ENCODE measurements at regions not wholly inside any gene's neighbourhood (a gene's known extent, or its start where the extent isn't known, plus 50 kb on each side); places are given as distances from the start of the nearest gene placed in this dataset.
A peak's percentile ranks its signal among the peaks of the same experiment; 100 is the strongest.
"Not testable (repeated sequence)": the region's sequence is repeated elsewhere in the genome, so short reads cannot be mapped to it uniquely, and the experiment has no call there.

DNA sequence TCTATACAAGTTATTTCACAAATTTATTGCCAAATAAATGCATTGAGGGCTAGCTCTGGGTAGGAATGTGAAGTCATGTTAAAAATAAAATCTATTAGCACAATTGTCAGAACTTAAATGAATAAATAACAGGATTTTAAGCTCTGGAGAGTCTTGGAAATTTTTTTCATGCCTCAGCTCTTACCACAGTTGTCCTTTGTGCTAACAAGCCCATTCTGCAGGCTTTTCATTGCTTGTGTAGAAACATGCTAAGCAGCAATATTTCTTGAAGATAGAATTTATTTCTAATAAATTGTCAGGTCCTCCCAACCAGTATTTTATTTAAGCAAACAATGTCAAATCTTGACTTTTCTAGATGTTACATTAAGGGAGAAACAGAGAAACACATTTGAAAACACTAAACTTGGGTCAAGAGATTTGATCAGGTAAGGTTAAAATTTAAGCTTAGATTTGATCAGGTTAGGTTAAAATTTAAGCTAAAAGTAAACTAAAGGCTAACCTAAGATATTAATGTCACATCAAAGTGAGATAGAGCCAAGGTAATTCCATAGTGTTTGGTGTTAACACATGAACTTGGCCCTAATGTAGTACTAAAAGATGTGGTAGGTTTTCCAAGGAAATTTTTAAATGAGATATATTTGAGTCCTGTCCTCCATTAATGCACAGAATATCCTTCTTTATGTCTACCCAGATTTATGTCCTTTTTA is 179.1 kb upstream of the IL1RAPL1 start:
- no peaks in the 10 kb centered on the region for H3K9me3 ChIP-seq (ENCODE audit: severe bottlenecking)
- TF ChIP-seq, protein P1, sequence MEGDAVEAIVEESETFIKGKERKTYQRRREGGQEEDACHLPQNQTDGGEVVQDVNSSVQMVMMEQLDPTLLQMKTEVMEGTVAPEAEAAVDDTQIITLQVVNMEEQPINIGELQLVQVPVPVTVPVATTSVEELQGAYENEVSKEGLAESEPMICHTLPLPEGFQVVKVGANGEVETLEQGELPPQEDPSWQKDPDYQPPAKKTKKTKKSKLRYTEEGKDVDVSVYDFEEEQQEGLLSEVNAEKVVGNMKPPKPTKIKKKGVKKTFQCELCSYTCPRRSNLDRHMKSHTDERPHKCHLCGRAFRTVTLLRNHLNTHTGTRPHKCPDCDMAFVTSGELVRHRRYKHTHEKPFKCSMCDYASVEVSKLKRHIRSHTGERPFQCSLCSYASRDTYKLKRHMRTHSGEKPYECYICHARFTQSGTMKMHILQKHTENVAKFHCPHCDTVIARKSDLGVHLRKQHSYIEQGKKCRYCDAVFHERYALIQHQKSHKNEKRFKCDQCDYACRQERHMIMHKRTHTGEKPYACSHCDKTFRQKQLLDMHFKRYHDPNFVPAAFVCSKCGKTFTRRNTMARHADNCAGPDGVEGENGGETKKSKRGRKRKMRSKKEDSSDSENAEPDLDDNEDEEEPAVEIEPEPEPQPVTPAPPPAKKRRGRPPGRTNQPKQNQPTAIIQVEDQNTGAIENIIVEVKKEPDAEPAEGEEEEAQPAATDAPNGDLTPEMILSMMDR (IDR thresholded peaks at IDR 0.05; ENCODE audit: low read depth, low read length): no peak

DNA sequence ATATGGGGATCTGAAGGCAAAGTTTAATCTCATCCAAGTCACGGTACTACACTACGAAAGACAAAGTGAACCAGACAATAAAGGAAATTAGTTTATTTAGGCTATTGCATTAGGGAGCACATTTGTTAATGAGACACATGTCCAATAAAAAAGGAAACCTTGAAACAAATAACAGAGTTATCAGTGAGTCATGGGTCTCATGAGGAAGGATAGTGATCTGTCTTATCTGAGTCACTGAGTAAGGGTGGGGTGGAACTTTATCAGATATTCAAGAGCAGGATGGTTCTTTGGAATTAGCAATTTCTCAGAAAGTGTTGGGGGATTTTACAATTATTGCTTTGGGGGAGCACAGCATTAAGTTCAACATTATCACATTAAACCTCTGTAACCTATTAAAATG is 188.9 kb upstream of the IL1RAPL1 start:
- TF ChIP-seq, protein P1 (IDR thresholded peaks at IDR 0.05; ENCODE audit: low read depth, low read length): no peak
- H3K27ac ChIP-seq: no peak overlapping the region
- no peaks in the 10 kb centered on the region for H3K27me3 ChIP-seq (ENCODE audit: insufficient read depth, low read depth, severe bottlenecking)
- no peak for DNase-seq
- H3K36me3 ChIP-seq: no peaks in the 10 kb centered on the region
- no peak overlapping the region for H3K4me3 ChIP-seq (ENCODE audit: low read depth, low read length)
- H3K9me3 ChIP-seq (ENCODE audit: severe bottlenecking): no peaks in the 10 kb centered on the region

More for the DNA sequence above, 179.1 kb upstream of the IL1RAPL1 start:
- no peak for DNase-seq
- no peak overlapping the region for H3K4me3 ChIP-seq (ENCODE audit: low read depth, low read length)
- H3K27me3 ChIP-seq (ENCODE audit: insufficient read depth, low read depth, severe bottlenecking): no peaks in the 10 kb centered on the region
- no peak overlapping the region for H3K27ac ChIP-seq
- H3K36me3 ChIP-seq: no peaks in the 10 kb centered on the region

DNA sequence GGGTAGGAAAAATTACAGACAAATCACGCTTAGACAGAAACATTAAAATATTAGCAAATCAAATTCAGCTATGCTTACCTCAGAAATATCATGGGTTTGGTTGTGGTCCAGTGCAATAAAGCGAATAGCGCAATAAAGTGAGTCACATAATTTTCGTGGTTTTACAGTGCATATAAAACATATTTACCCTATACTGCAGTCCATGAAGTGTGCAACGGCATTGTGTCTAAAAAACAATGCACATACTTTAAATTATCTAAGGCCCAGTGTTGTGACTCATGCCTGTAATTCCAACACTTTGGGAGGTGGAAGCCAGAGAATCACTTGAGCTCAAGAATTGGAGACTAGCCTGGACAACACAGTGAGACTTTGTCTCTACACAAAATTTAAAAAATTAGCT is 195.7 kb upstream of the IL1RAPL1 start:
- DNase-seq: no peak
- Histone ChIP-seq H3K4me3 (ENCODE audit: low read depth, low read length) (no peak overlapping the region), H3K27me3 (ENCODE audit: insufficient read depth, low read depth, severe bottlenecking) (no peaks in the 10 kb centered on the region), H3K27ac (no peak overlapping the region), H3K36me3 (no peaks in the 10 kb centered on the region), H3K9me3 (ENCODE audit: severe bottlenecking) (no peaks in the 10 kb centered on the region)
- TF ChIP-seq, protein P1 (IDR thresholded peaks at IDR 0.05; ENCODE audit: low read depth, low read length): no peak

DNA sequence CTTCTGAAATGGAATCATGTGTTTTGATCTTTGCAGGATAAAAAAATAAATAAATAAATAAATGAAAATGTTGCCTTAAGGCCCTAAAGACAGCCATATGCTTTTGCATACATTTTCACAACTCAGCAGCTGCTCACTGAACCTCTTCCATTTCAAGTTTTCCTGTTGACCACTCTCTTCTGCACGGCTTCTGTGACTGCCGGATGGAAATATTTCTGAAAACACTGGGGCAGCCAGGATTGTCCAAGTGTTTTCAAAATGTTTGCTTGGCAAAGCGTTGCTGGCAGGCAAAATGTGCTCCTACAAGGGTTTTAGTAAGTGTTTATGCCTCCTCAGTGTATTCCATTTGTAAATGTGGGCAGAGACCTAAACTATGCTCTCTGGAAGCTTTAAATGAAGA is 208.1 kb upstream of the IL1RAPL1 start:
- no peak for DNase-seq
- TF ChIP-seq, protein P1 (IDR thresholded peaks at IDR 0.05; ENCODE audit: low read depth, low read length): no peak
- H3K36me3 ChIP-seq: no peaks in the 10 kb centered on the region
- no peak overlapping the region for H3K27ac ChIP-seq
- H3K4me3 ChIP-seq (ENCODE audit: low read depth, low read length): no peak overlapping the region
- H3K9me3 ChIP-seq (ENCODE audit: severe bottlenecking): no peaks in the 10 kb centered on the region
- H3K27me3 ChIP-seq (ENCODE audit: insufficient read depth, low read depth, severe bottlenecking): peaks cover 3% of the 10 kb centered on the region

DNA sequence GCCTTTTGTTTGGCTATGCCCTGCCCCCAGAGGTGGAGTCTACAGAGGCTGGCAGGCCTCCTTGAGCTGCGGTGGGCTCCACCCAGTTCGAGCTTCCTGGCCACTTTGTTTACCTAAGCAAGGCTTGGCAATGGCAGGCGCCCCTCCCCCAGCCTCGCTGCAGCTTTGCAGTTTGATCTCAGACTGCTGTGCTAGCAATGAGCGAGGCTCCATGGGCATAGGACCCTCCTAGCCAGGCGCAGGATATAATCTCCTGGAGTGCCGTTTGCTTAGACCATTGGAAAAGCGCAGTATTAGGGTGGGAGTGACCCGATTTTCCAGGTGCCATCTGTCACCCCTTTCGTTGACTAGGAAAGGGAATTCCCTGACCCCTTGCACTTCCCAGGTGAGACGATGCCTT is 219.6 kb upstream of the IL1RAPL1 start:
- not testable (repeated sequence) for H3K27me3 ChIP-seq (ENCODE audit: insufficient read depth, low read depth, severe bottlenecking); H3K36me3 ChIP-seq

DNA sequence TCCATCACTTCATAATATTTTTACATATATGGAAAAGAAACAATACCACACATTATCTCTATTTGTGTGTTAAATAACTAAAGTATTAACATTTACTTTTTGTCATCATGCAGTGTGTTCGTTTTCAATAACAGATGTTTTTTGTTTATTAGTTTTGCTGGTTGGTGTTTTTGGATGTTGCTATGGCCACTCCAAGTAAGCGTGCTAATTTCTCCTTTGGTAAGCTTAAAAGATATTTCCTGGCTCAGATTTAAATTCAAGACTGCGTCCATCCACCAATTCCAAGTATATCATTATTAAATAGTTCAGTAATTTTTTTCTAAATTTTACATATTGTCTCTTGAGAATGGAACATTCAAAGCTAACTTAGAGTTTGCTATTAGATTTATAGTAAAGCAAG is 235.4 kb upstream of the IL1RAPL1 start:
- Histone ChIP-seq H3K4me3 (ENCODE audit: low read depth, low read length) (no peak overlapping the region), H3K27me3 (ENCODE audit: insufficient read depth, low read depth, severe bottlenecking) (peaks cover 3% of the 10 kb centered on the region), H3K27ac (no peak overlapping the region), H3K9me3 (ENCODE audit: severe bottlenecking) (no peaks in the 10 kb centered on the region), H3K36me3 (no peaks in the 10 kb centered on the region)
- TF ChIP-seq, protein P1 (IDR thresholded peaks at IDR 0.05; ENCODE audit: low read depth, low read length): no peak
- DNase-seq: no peak

More for the DNA sequence above, 219.6 kb upstream of the IL1RAPL1 start:
- not testable (repeated sequence) for H3K27ac ChIP-seq; H3K9me3 ChIP-seq (ENCODE audit: severe bottlenecking); H3K4me3 ChIP-seq (ENCODE audit: low read depth, low read length)
- peak; percentile 4 for DNase-seq

All from WERI-Rb-1 (cell line).